H1 (cell line): ENCODE measurements at regions not wholly inside any gene's neighbourhood (a gene's known extent, or its start where the extent isn't known, plus 50 kb on each side); places are given as distances from the start of the nearest gene placed in this dataset.

Experiments used
- CTCF ChIA-PET: fragments of 300-600 bp; sonication (Branson Sonifier 250); formaldehyde crosslinking; loops from one replicate; lab custom pipeline; 2021; ENCODE audit not compliant: partially characterized antibody; lab: Charles Lee
- POLR2A ChIA-PET: fragments of 300-600 bp; sonication (Branson Sonifier 250); formaldehyde crosslinking; loops from one replicate; lab custom pipeline; 2021; ENCODE audit warnings: inconsistent platforms; ENCODE audit not compliant: partially characterized antibody; lab: Charles Lee
- DNase-seq, 2 experiments: peaks; one replicate each; pipeline versions ENCODE4 v3.0.0 to v3.0.0-alpha.2; 2010 to 2022; ENCODE audit warnings: low spot score in 2 of 2, low read depth in 1 of 2, mixed read lengths in 1 of 2
- FAIRE-seq: peaks from 2 replicates; lab custom pipeline; 2011; peaks lifted over from hg19 to GRCh38; lab: Jason Lieb, UNC
- H2AFZ ChIP-seq: 2 replicates; pipeline ENCODE4 v1.8.1; 2012; ENCODE audit warnings: low read length, inconsistent platforms
- H2AK5ac ChIP-seq: 2 replicates; pipeline ENCODE4 v1.6.1; 2013; ENCODE audit warnings: low read depth, low read length
- H2BK120ac ChIP-seq: replicated peaks from 2 replicates; pipeline ENCODE3; 2013; ENCODE audit warnings: low read depth, low read length, inconsistent platforms
- H2BK12ac ChIP-seq: 2 replicates; pipeline ENCODE4 v1.6.1; 2013; ENCODE audit warnings: low read depth, low read length
- H2BK15ac ChIP-seq: 2 replicates; pipeline ENCODE4 v1.6.1; 2013; ENCODE audit warnings: low read length
- H2BK20ac ChIP-seq: 2 replicates; pipeline ENCODE4 v1.6.1; 2013; ENCODE audit warnings: low read length
- H2BK5ac ChIP-seq: 2 replicates; pipeline ENCODE4 v1.6.1; 2013; ENCODE audit warnings: low read depth, low read length
- H3K14ac ChIP-seq: 2 replicates; pipeline ENCODE4 v1.6.1; 2013; ENCODE audit warnings: inconsistent platforms; ENCODE audit not compliant: insufficient read length
- H3K18ac ChIP-seq: 2 replicates; pipeline ENCODE4 v1.6.1; 2013; ENCODE audit warnings: low read length; ENCODE audit errors: extremely low read depth
- H3K23ac ChIP-seq: 2 replicates; pipeline ENCODE4 v1.6.1; 2013; ENCODE audit warnings: inconsistent platforms; ENCODE audit not compliant: insufficient read length
- H3K23me2 ChIP-seq: 2 replicates; pipeline ENCODE4 v1.6.1; 2013; ENCODE audit warnings: low read depth, low read length
- H3K27ac ChIP-seq: 2 replicates; pipeline ENCODE4 v1.6.1; 2011; ENCODE audit warnings: low read depth, low read length, inconsistent platforms
- H3K27me3 ChIP-seq, 4 experiments: replicated peaks in 1 of 4; 1 replicate in 1 of 4; 2 replicates in 3 of 4; pipeline versions ENCODE4 v1.6.1 to v1.8.1; 2011 to 2013; ENCODE audit warnings: low read length in 3 of 4, mild to moderate bottlenecking in 3 of 4, inconsistent platforms in 2 of 4, mixed read lengths in 2 of 4, moderate library complexity in 1 of 4; ENCODE audit not compliant: control insufficient read depth in 3 of 4, insufficient read depth in 3 of 4; ENCODE audit errors: extremely low read depth in 1 of 4
- H3K36me3 ChIP-seq, 4 experiments: 2 replicates each; pipeline versions ENCODE4 v1.6.1 to v1.8.1; 2011 to 2013; ENCODE audit warnings: mild to moderate bottlenecking in 4 of 4, low read length in 3 of 4, moderate library complexity in 2 of 4, control low read depth in 1 of 4, inconsistent platforms in 1 of 4; ENCODE audit not compliant: insufficient read depth in 4 of 4, control insufficient read depth in 2 of 4
- H3K4ac ChIP-seq: replicated peaks from 2 replicates; pipeline ENCODE3; 2013; ENCODE audit warnings: low read length, low read depth, mixed read lengths, inconsistent platforms; ENCODE audit not compliant: insufficient read length
- H3K4me1 ChIP-seq, 4 experiments: replicated peaks in 1 of 4; 1 replicate in 1 of 4; 2 replicates in 3 of 4; pipeline versions ENCODE4 v1.6.1 to v1.8.1; 2011 to 2013; ENCODE audit warnings: low read length in 3 of 4, inconsistent platforms in 2 of 4, mixed read lengths in 1 of 4; ENCODE audit not compliant: insufficient read depth in 4 of 4, control insufficient read depth in 3 of 4
- H3K4me2 ChIP-seq, 2 experiments: 2 replicates each; pipeline versions ENCODE4 v1.6.1 to v1.8.1; 2011 to 2013; ENCODE audit warnings: low read depth in 2 of 2, low read length in 2 of 2, control low read depth in 1 of 2, inconsistent platforms in 1 of 2, mild to moderate bottlenecking in 1 of 2; ENCODE audit not compliant: insufficient read depth in 1 of 2
- H3K4me3 ChIP-seq, 4 experiments: fragments of 200-600, 300-600 bp in 1 of 4; sonication (generic), shearing (Covaris generic), sonication (Bioruptor Twin) in 1 of 4; 2 replicates each; pipeline versions ENCODE4 v1.5.1 to v1.8.1; 2011 to 2016; ENCODE audit warnings: low read length in 4 of 4, low read depth in 3 of 4, control low read depth in 2 of 4, inconsistent platforms in 2 of 4, mild to moderate bottlenecking in 2 of 4, mixed read lengths in 1 of 4, moderate library complexity in 1 of 4; ENCODE audit not compliant: insufficient read depth in 2 of 4; ENCODE audit errors: extremely low read depth in 1 of 4
- H3K56ac ChIP-seq: replicated peaks from 2 replicates; pipeline ENCODE3; 2013; ENCODE audit warnings: low read depth, mild to moderate bottlenecking, mixed read lengths, low read length, inconsistent platforms; ENCODE audit not compliant: insufficient read length
- H3K79me1 ChIP-seq: 2 replicates; pipeline ENCODE4 v1.6.1; 2013; ENCODE audit warnings: low read depth, low read length, control low read depth
- H3K79me2 ChIP-seq, 2 experiments: 2 replicates each; pipeline versions ENCODE4 v1.6.1 to v1.8.1; 2012 to 2013; ENCODE audit warnings: low read length in 2 of 2, mild to moderate bottlenecking in 2 of 2, inconsistent platforms in 1 of 2; ENCODE audit not compliant: insufficient read depth in 2 of 2, control insufficient read depth in 1 of 2
- H3K9ac ChIP-seq, 4 experiments: replicated peaks in 1 of 4; 1 replicate in 1 of 4; 2 replicates in 3 of 4; pipeline versions ENCODE4 v1.6.1 to v1.8.1; 2011 to 2013; ENCODE audit warnings: low read depth in 3 of 4, low read length in 3 of 4, control low read depth in 2 of 4, mild to moderate bottlenecking in 2 of 4, moderate library complexity in 2 of 4, inconsistent platforms in 1 of 4; ENCODE audit errors: extremely low read depth in 1 of 4
- H3K9me3 ChIP-seq, 2 experiments: 2 replicates each; pipeline versions ENCODE4 v1.6.1 to v1.8.1; 2012 to 2013; ENCODE audit warnings: mild to moderate bottlenecking in 2 of 2, moderate library complexity in 2 of 2, control low read depth in 1 of 2, inconsistent platforms in 1 of 2, low read depth in 1 of 2, low read length in 1 of 2, mixed read lengths in 1 of 2; ENCODE audit not compliant: insufficient read depth in 2 of 2
- H4K20me1 ChIP-seq, 2 experiments: replicated peaks in 1 of 2; 2 replicates each; pipeline versions ENCODE3 to v1.8.1; 2011 to 2013; ENCODE audit warnings: inconsistent platforms in 2 of 2, low read length in 2 of 2, mild to moderate bottlenecking in 1 of 2; ENCODE audit not compliant: insufficient read depth in 2 of 2, control insufficient read depth in 1 of 2
- H4K5ac ChIP-seq: 2 replicates; pipeline ENCODE4 v1.6.1; 2013; ENCODE audit warnings: low read length, low read depth, mixed read lengths, inconsistent platforms; ENCODE audit not compliant: insufficient read length
- H4K8ac ChIP-seq: 2 replicates; pipeline ENCODE4 v1.8.0; 2013; ENCODE audit warnings: mild to moderate bottlenecking, moderate library complexity, low read length, inconsistent platforms; ENCODE audit not compliant: insufficient read depth; ENCODE audit errors: extremely low read depth
- H4K91ac ChIP-seq: replicated peaks from 2 replicates; pipeline ENCODE3; 2013; ENCODE audit warnings: low read length, mixed read lengths, inconsistent platforms; ENCODE audit not compliant: insufficient read length
- KDM4A ChIP-seq: IDR thresholded peaks from one replicate; pipeline ENCODE4 v1.7.1; 2012; ENCODE audit warnings: low read depth, mild to moderate bottlenecking, moderate library complexity, low read length, inconsistent platforms; ENCODE audit not compliant: severe bottlenecking
- WGBS, 2 experiments: shearing (Covaris generic) in 1 of 2; methylation state at CpG; one replicate each; pipeline versions ENCODE4 v1.1.6 to v1.1.7; 2013 to 2015; ENCODE audit warnings: low lambda C conversion rate in 2 of 2, mixed read lengths in 2 of 2, inconsistent platforms in 1 of 2, low coverage in 1 of 2, missing lambda C conversion rate in 1 of 2; ENCODE audit not compliant: insufficient replicate concordance in 2 of 2, insufficient coverage in 1 of 2, insufficient read length in 1 of 2; ENCODE audit errors: extremely low coverage in 1 of 2, missing lambda C conversion rate in 1 of 2; 5-methylcytosine and 5-hydroxymethylcytosine counted together

- H3K56ac ChIP-seq, result no peak overlapping the region
- H3K27me3 ChIP-seq, result no peaks in the 10 kb centered on the region; a peak in 2 of 7 replicates
- WGBS, 2 experiments, result 80% methylated on average over 4 of the region's 4 CpGs; no CpG with 5 or more reads in 1 of the 2 experiments
- no peaks in the 10 kb centered on the region for H3K36me3 ChIP-seq
- H3K18ac ChIP-seq, result 0 out of 2 replicates have a peak overlapping the region, but pooled peaks have one; percentile 32
- H3K4me1 ChIP-seq, result peaks cover 0 to 2% (median 0%) of the 10 kb centered on the region in 4 experiments; a peak in 1 of 7 replicates
- H2BK12ac ChIP-seq, result 0 out of 2 replicates have a peak overlapping the region, but pooled peaks have one; percentile 5
- no peak overlapping the region for H3K27ac ChIP-seq
- no peak overlapping the region for H3K9ac ChIP-seq
- peak overlapping the region; percentile 36 for H4K91ac ChIP-seq
- no peak overlapping the region for H2BK120ac ChIP-seq
- H3K9me3 ChIP-seq, result peaks cover 0 to 4% of the 10 kb centered on the region in 2 experiments; a peak in 2 of 4 replicates
- H4K8ac ChIP-seq, result peak overlapping the region; percentile 72; the same call in 1 of the 2 replicates
- no peaks in the 10 kb centered on the region; the same call in 1 of the 2 replicates for H3K23me2 ChIP-seq
- H2AK5ac ChIP-seq, result no peak overlapping the region
- H2AFZ ChIP-seq, result peak overlapping the region; percentile 99
- H3K79me2 ChIP-seq, result no peaks in the 10 kb centered on the region
- DNase-seq (no peak), FAIRE-seq (no peak)
- CTCF ChIA-PET, result interaction anchor here (0.6 to 5.7 kb wide), 72 partner anchors 9 to 1077 kb away, joined by 3 to 48 read pairs (median 4); no protein-coding TSS in a partner anchor
- H4K20me1 ChIP-seq, result no peaks in the 10 kb centered on the region
- no peak overlapping the region for H3K4me3 ChIP-seq
- H3K14ac ChIP-seq, result no peak overlapping the region
- H4K5ac ChIP-seq, result peak overlapping the region; percentile 10
- no peak overlapping the region for H2BK5ac ChIP-seq
- no peak overlapping the region for H3K4ac ChIP-seq
- H2BK15ac ChIP-seq, result no peak overlapping the region
- POLR2A ChIA-PET, result no interaction called here
- no peak overlapping the region for H3K23ac ChIP-seq
- H3K79me1 ChIP-seq, result no peaks in the 10 kb centered on the region
- no peak overlapping the region; a peak in 1 of 4 replicates for H3K4me2 ChIP-seq
- H2BK20ac ChIP-seq, result peak overlapping the region; percentile 34; the same call in 1 of the 2 replicates
- TF ChIP-seq KDM4A, result no peak
Measured at GRCh38 chr20:22692119-22692475, 107.7 kb upstream of the FOXA2 start.
